LNCaP clone FGC (cell line): ENCODE measurements at regions not wholly inside any gene's neighbourhood (a gene's known extent, or its start where the extent isn't known, plus 50 kb on each side); places are given as distances from the start of the nearest gene placed in this dataset.

Experiments used
- DNase-seq: peaks from one replicate; pipeline ENCODE4 v3.0.0-alpha.2; 2011; ENCODE audit warnings: low read depth
- H3K4me3 ChIP-seq: 2 replicates; pipeline ENCODE4 v1.5.1; 2011; ENCODE audit warnings: mild to moderate bottlenecking, low read depth, low read length, control low read depth
- TF ChIP-seq, protein P1 (sequence below): IDR thresholded peaks from 2 replicates; pipeline ENCODE4 v1.5.1; 2012; ENCODE audit warnings: mild to moderate bottlenecking; ENCODE audit not compliant: control insufficient read depth, insufficient read depth; ENCODE audit errors: extremely low read depth

GRCh38 chr7:85488406-85488805 is 301.6 kb upstream of the SEMA3D start:
- no peak for DNase-seq
- TF ChIP-seq, protein P1, sequence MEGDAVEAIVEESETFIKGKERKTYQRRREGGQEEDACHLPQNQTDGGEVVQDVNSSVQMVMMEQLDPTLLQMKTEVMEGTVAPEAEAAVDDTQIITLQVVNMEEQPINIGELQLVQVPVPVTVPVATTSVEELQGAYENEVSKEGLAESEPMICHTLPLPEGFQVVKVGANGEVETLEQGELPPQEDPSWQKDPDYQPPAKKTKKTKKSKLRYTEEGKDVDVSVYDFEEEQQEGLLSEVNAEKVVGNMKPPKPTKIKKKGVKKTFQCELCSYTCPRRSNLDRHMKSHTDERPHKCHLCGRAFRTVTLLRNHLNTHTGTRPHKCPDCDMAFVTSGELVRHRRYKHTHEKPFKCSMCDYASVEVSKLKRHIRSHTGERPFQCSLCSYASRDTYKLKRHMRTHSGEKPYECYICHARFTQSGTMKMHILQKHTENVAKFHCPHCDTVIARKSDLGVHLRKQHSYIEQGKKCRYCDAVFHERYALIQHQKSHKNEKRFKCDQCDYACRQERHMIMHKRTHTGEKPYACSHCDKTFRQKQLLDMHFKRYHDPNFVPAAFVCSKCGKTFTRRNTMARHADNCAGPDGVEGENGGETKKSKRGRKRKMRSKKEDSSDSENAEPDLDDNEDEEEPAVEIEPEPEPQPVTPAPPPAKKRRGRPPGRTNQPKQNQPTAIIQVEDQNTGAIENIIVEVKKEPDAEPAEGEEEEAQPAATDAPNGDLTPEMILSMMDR = no peak

DNA sequence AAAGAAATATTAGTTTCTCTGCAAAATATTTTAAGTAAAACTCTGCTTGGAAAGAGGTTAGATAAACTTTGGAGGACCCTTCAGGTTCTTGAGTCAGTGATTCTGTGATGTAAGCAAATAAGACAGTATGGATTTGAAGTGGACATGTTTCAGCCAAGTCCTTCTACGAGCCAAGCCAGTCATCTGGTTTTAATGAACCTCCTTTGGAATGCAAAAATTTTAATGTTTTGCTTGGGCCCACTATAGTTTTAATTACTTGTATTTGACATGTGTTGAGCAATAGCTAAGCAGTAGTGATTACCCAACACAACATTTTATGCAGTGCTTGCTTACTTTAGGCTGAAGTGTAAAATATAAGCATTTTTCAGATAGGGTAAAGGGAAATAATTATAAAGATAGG is 296.3 kb upstream of the SEMA3D start:
- DNase-seq = no peak
- TF ChIP-seq, protein P1 = no peak
- H3K4me3 ChIP-seq = no peak overlapping the region

More at GRCh38 chr7:85488406-85488805, 301.6 kb upstream of the SEMA3D start:
- H3K4me3 ChIP-seq = no peak overlapping the region

- TF ChIP-seq, protein P1 = no peak
- no peak overlapping the region for H3K4me3 ChIP-seq
- no peak for DNase-seq
These were observed 293.8 kb upstream of the SEMA3D start for GRCh38 chr7:85480666-85481065.

DNA sequence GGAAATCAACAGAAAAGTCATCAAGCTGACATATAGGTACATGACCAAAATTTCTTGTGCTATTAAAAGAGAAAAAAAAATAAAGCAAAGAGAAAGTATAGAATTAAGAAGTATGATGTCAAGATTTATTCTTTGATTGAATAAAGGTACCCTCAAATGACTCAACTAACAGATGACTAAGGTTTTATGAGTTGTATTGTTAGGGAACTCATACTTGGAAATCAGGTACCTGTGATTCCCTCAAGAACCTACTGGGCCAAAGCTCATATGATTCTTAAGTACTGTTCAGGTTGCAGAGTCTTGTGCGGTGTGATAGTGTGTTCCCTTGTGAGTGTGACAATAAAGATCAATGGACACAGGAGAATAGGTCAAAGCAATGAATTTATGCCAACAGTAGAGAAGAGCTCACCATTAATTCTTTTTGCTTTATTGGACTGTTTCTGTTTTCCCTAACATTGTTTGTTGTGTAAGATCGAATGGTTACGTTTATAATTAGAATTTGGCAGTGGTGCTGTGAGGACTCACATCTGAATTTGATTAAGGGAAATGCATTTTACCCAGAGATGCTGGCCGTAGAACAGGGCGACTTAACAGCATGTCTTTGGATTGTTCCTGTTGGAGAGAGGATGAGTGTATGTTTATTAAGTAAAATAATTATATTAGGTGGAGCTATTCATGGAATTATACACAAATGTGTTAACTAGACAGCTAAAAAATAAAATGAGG is 293.2 kb upstream of the SEMA3D start:
- DNase-seq = no peak
- TF ChIP-seq, protein P1 = no peak

DNA sequence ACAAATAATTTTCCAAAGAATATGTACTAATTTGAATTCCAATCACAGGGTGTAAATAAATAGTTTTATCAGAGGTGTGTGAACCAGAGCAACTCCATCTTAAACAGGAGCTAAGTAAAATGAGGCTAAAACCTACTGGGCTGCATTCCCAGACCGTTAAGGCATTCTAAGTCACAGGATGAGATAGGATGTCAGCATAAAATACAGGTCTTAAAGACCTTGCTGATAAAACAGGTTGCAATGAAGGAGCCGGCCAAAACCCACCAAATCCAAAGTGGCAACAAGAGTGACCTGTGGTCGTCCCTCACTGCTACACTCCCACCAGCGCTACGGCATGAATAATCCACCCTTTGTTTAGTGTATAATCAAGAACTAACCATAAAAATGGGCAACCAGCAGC is 291.7 kb upstream of the SEMA3D start:
- TF ChIP-seq, protein P1 = no peak
- no peak for DNase-seq
- H3K4me3 ChIP-seq = no peak overlapping the region

More for the DNA sequence above, 293.2 kb upstream of the SEMA3D start:
- no peak overlapping the region for H3K4me3 ChIP-seq

DNA sequence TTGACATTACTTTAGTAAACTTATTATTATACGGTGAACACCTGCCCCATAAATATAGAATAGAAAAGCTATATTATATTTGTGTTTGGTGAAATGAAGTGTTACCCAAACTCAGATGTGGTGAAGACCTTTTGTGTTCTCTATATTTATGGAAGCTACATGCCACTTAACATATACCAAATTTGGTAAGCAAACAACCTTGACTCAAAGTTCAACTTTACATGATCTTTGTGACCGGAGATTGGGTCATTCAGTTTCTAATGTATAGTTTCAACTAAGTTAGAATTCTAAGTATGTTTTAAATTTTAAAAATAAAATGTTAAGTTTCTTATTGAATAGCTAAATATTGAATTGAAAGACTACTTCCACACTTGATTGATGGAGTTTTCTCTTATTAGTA is 288.6 kb upstream of the SEMA3D start:
- TF ChIP-seq, protein P1 = no peak
- DNase-seq = no peak
- H3K4me3 ChIP-seq = no peak overlapping the region

- H3K4me3 ChIP-seq = no peak overlapping the region
- TF ChIP-seq, protein P1 = no peak
- DNase-seq = no peak
These were observed 288.2 kb upstream of the SEMA3D start for GRCh38 chr7:85475071-85475470.
